SH-SY5Y (cell line): ENCODE measurements at regions not wholly inside any gene's neighbourhood (a gene's known extent, or its start where the extent isn't known, plus 50 kb on each side); places are given as distances from the start of the nearest gene placed in this dataset.

ENCODE experiments used
- GATA2 ChIP-seq: IDR thresholded peaks from 2 replicates; pipeline ENCODE4 v1.6.1; 2011; ENCODE audit warnings: mild to moderate bottlenecking, low read depth, low read length
- GATA3 ChIP-seq: IDR thresholded peaks from 2 replicates; pipeline ENCODE4 v1.6.1; 2011; ENCODE audit warnings: low read depth, mild to moderate bottlenecking, low read length, moderate library complexity

GRCh38 chr10:125415006-125415633 is 254.8 kb upstream of the CTBP2 start:
- no peak for TF ChIP-seq GATA2
- no peak for TF ChIP-seq GATA3
